ENCODE measurements at regions not wholly inside any gene's neighbourhood (a gene's known extent, or its start where the extent isn't known, plus 50 kb on each side); places are given as distances from the start of the nearest gene placed in this dataset.
"Not testable (repeated sequence)": the region's sequence is repeated elsewhere in the genome, so short reads cannot be mapped to it uniquely, and the experiment has no call there.

- TF ChIP-seq CTCF, EZH2phosphoT487 (IDR thresholded peaks at IDR 0.05; ENCODE audit: low read length): not testable (repeated sequence)
Observed at GRCh38 chr13:68706044-68706443, 1401.6 kb upstream of the ATXN8OS start.
